H9 (cell line): ENCODE measurements at regions not wholly inside any gene's neighbourhood (a gene's known extent, or its start where the extent isn't known, plus 50 kb on each side); places are given as distances from the start of the nearest gene placed in this dataset.

Source experiments
- DNase-seq: peaks from one replicate; pipeline ENCODE4 v3.0.0-alpha.2; 2017
- H2AFZ ChIP-seq: one replicate; pipeline ENCODE4 v1.6.1; 2013; ENCODE audit warnings: mild to moderate bottlenecking, low read length, control low read depth, moderate library complexity
- H2AK5ac ChIP-seq: 2 replicates; pipeline ENCODE4 v1.6.1; 2013; ENCODE audit warnings: low read length, control low read depth, mixed read lengths; ENCODE audit not compliant: insufficient read length
- H2BK120ac ChIP-seq: one replicate; pipeline ENCODE4 v1.6.1; 2013; ENCODE audit warnings: low read depth, mild to moderate bottlenecking, low read length, control low read depth, inconsistent platforms; ENCODE audit not compliant: poor library complexity, severe bottlenecking
- H2BK12ac ChIP-seq: 2 replicates; pipeline ENCODE4 v1.6.1; 2013; ENCODE audit warnings: low read length, control low read depth, mixed read lengths, low read depth; ENCODE audit not compliant: insufficient read length
- H2BK15ac ChIP-seq: 2 replicates; pipeline ENCODE4 v1.6.1; 2013; ENCODE audit warnings: low read depth, low read length, control low read depth
- H2BK20ac ChIP-seq: one replicate; pipeline ENCODE4 v1.6.1; 2013; ENCODE audit warnings: low read depth, mild to moderate bottlenecking, low read length, control low read depth, inconsistent platforms; ENCODE audit not compliant: poor library complexity, severe bottlenecking
- H2BK5ac ChIP-seq: 2 replicates; pipeline ENCODE4 v1.6.1; 2013; ENCODE audit warnings: low read length, control low read depth, mixed read lengths; ENCODE audit not compliant: insufficient read length
- H3K14ac ChIP-seq: 2 replicates; pipeline ENCODE4 v1.6.1; 2013; ENCODE audit warnings: low read length, control low read depth; ENCODE audit not compliant: insufficient read depth
- H3K18ac ChIP-seq: 2 replicates; pipeline ENCODE4 v1.6.1; 2013; ENCODE audit warnings: low read depth, mild to moderate bottlenecking, mixed read lengths, low read length, control low read depth; ENCODE audit not compliant: insufficient read length
- H3K23ac ChIP-seq: 2 replicates; pipeline ENCODE4 v1.6.1; 2013; ENCODE audit warnings: low read length, control low read depth, mixed read lengths, low read depth; ENCODE audit not compliant: insufficient read length
- H3K23me2 ChIP-seq: 2 replicates; pipeline ENCODE4 v1.6.1; 2013; ENCODE audit warnings: low read depth, mild to moderate bottlenecking, mixed read lengths, low read length, control low read depth; ENCODE audit not compliant: insufficient read length, poor library complexity, severe bottlenecking
- H3K27ac ChIP-seq: 2 replicates; pipeline ENCODE4 v1.5.1; 2013; ENCODE audit warnings: low read length, control low read depth, mixed read lengths, low read depth; ENCODE audit not compliant: insufficient read length
- H3K27me3 ChIP-seq: 2 replicates; pipeline ENCODE4 v1.6.1; 2013; ENCODE audit warnings: low read length, control low read depth, inconsistent platforms; ENCODE audit not compliant: insufficient read depth
- H3K4ac ChIP-seq: 2 replicates; pipeline ENCODE4 v1.6.1; 2013; ENCODE audit warnings: low read depth, mild to moderate bottlenecking, control low read depth, inconsistent platforms, low read length, moderate library complexity
- H3K4me1 ChIP-seq: 2 replicates; pipeline ENCODE4 v1.6.1; 2013; ENCODE audit warnings: low read length, control low read depth, inconsistent platforms; ENCODE audit not compliant: insufficient read depth
- H3K4me2 ChIP-seq: 2 replicates; pipeline ENCODE4 v1.6.1; 2013; ENCODE audit warnings: low read length, control low read depth, mixed read lengths; ENCODE audit not compliant: insufficient read length, insufficient read depth
- H3K56ac ChIP-seq: 2 replicates; pipeline ENCODE4 v1.6.1; 2013; ENCODE audit warnings: low read depth, mild to moderate bottlenecking, mixed read lengths, low read length, control low read depth; ENCODE audit not compliant: insufficient read length
- H3K79me1 ChIP-seq: 2 replicates; pipeline ENCODE4 v1.6.1; 2013; ENCODE audit warnings: low read depth, mild to moderate bottlenecking, moderate library complexity, low read length, control low read depth, inconsistent platforms; ENCODE audit not compliant: insufficient read depth, poor library complexity, severe bottlenecking
- H3K79me2 ChIP-seq: 2 replicates; pipeline ENCODE4 v1.6.1; 2013; ENCODE audit warnings: low read length, control low read depth, inconsistent platforms; ENCODE audit not compliant: insufficient read depth
- H3K9ac ChIP-seq: 2 replicates; pipeline ENCODE4 v1.6.1; 2013; ENCODE audit warnings: low read length, control low read depth, mixed read lengths; ENCODE audit not compliant: insufficient read length; ENCODE audit errors: extremely low read depth
- H3K9me3 ChIP-seq: one replicate; pipeline ENCODE4 v1.6.1; 2013; ENCODE audit warnings: low read depth, low read length, inconsistent platforms; ENCODE audit not compliant: control insufficient read depth
- H3T11ph ChIP-seq: one replicate; pipeline ENCODE4 v1.6.1; 2013; ENCODE audit warnings: mild to moderate bottlenecking, low read length, control low read depth, inconsistent platforms
- H4K20me1 ChIP-seq: one replicate; pipeline ENCODE4 v1.6.1; 2013; ENCODE audit not compliant: control insufficient read depth, insufficient read length, insufficient read depth
- H4K5ac ChIP-seq: 2 replicates; pipeline ENCODE4 v1.6.1; 2013; ENCODE audit warnings: low read depth, mild to moderate bottlenecking, mixed read lengths, low read length, control low read depth; ENCODE audit not compliant: insufficient read length
- H4K8ac ChIP-seq: replicated peaks from 2 replicates; pipeline ENCODE4 v1.6.1; 2013; ENCODE audit warnings: low read length, control low read depth, mixed read lengths, low read depth; ENCODE audit not compliant: insufficient read length
- H4K91ac ChIP-seq: 2 replicates; pipeline ENCODE4 v1.6.1; 2013; ENCODE audit warnings: low read depth, mild to moderate bottlenecking, moderate library complexity, mixed read lengths, low read length, control low read depth; ENCODE audit not compliant: insufficient read length
- H3K27ac Mint-ChIP-seq, 3 experiments: 2 replicates in 2 of 3; 3 replicates in 1 of 3; pipeline ENCODE4 v1.8.0; 2020 to 2021; ENCODE audit warnings: mixed read lengths in 3 of 3, mild to moderate bottlenecking in 1 of 3, moderate library complexity in 1 of 3
- H3K27me3 Mint-ChIP-seq: 2 replicates; pipeline ENCODE4 v1.8.0; 2021; ENCODE audit warnings: low read depth, mild to moderate bottlenecking, moderate library complexity, mixed read lengths
- H3K36me3 Mint-ChIP-seq, 3 experiments: 2 replicates in 2 of 3; 3 replicates in 1 of 3; pipeline ENCODE4 v1.8.0; 2020 to 2021; ENCODE audit warnings: low read depth in 3 of 3, mixed read lengths in 3 of 3; ENCODE audit not compliant: insufficient read depth in 1 of 3
- H3K4me1 Mint-ChIP-seq, 2 experiments: 2 replicates each; pipeline ENCODE4 v1.8.0; 2020; ENCODE audit warnings: mixed read lengths in 2 of 2
- H3K4me3 Mint-ChIP-seq, 2 experiments: 2 replicates in 1 of 2; 3 replicates in 1 of 2; pipeline ENCODE4 v1.8.0; 2020 to 2021; ENCODE audit warnings: mild to moderate bottlenecking in 2 of 2, mixed read lengths in 2 of 2, moderate library complexity in 1 of 2
- H3K9me3 Mint-ChIP-seq, 2 experiments: 2 replicates in 1 of 2; 3 replicates in 1 of 2; pipeline ENCODE4 v1.8.0; 2020; ENCODE audit warnings: mild to moderate bottlenecking in 2 of 2, mixed read lengths in 2 of 2, moderate library complexity in 1 of 2
- CTCF ChIP-seq: fragments of 200-600 bp; sonication (generic); conservative IDR thresholded peaks from 3 replicates; pipeline ENCODE4 v1.8.0; 2021; ENCODE audit warnings: antibody characterized with exemption, mild to moderate bottlenecking
- WGBS: extraction: QIAGEN DNeasy Blood & Tissue Kit; methylation state at CpG from one replicate; pipeline ENCODE4 v1.1.7; 2013; ENCODE audit warnings: missing lambda C conversion rate, low lambda C conversion rate, mixed read lengths; ENCODE audit not compliant: insufficient read length; ENCODE audit errors: extremely low coverage; 5-methylcytosine and 5-hydroxymethylcytosine counted together

DNA sequence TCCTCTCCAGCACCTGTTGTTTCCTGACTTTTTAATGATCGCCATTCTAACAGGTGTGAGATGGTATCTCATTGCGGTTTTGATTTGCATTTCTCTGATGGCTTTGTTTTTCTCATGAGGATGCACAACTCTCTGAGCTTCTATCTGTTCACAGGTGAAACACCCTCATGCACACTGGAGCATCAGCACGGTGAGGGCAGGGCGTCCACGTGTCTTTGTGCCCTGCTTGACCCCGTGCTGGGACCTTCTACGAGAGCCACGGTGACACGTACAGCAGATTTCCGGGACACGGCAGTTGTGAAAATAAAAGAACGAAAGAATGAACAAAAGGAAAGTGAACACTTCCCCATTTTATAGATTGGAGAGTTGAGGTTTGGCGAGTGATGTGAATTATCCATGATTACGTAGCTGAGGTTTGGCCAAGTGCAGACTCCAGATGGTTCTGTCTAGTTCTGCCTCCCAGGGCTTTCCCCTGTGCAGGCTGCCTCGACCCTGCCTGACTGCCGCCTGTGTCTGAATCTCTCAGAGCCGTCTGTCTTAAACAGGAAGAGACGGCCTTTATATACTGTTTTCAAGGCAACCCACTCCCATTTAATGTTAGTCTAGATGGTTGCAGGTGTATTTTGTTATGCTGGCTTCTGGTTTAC, 67.8 kb upstream of the SORBS2 start:
- no peak for DNase-seq
- Histone ChIP-seq H3K27ac (no peak overlapping the region), H3K27me3 (no peaks in the 10 kb centered on the region), H4K91ac (no peak overlapping the region), H2BK15ac (no peak overlapping the region), H3K79me2 (no peaks in the 10 kb centered on the region), H2BK20ac (no peak overlapping the region), H3K18ac (no peak overlapping the region), H4K5ac (no peak overlapping the region), H3K9ac (no peak overlapping the region), H2BK120ac (no peak overlapping the region), H3K4me1 (no peaks in the 10 kb centered on the region; the same call in 1 of the 2 replicates), H3K4ac (no peak overlapping the region), H3K9me3 (no peaks in the 10 kb centered on the region), H3T11ph (no peak overlapping the region), H2BK5ac (no peak overlapping the region), H3K56ac (no peak overlapping the region), H4K20me1 (no peaks in the 10 kb centered on the region), H3K79me1 (no peaks in the 10 kb centered on the region), H2BK12ac (no peak overlapping the region), H2AK5ac (no peak overlapping the region), H3K23me2 (no peaks in the 10 kb centered on the region), H3K23ac (no peak overlapping the region), H3K14ac (no peak overlapping the region), H2AFZ (no peak overlapping the region), H4K8ac (no peak overlapping the region), H3K4me2 (no peak overlapping the region)
- Mint-ChIP-seq H3K36me3 (no peaks in the 10 kb centered on the region; a peak in 1 of 7 replicates), H3K9me3 (peaks cover 3 to 4% of the 10 kb centered on the region in 2 experiments; a peak in 2 of 5 replicates), H3K27me3 (no peaks in the 10 kb centered on the region; the same call in 1 of the 2 replicates), H3K27ac (peak overlapping the region in 2 of 3 experiments; percentile 4 to 49; a peak in 3 of 7 replicates), H3K4me3 (no peak overlapping the region), H3K4me1 (peaks cover 12 to 21% of the 10 kb centered on the region in 2 experiments)
- no CpG with 5 or more reads among the region's 18 CpGs for WGBS
- TF ChIP-seq CTCF = no peak
